ENCODE measurements at regions not wholly inside any gene's neighbourhood (a gene's known extent, or its start where the extent isn't known, plus 50 kb on each side); places are given as distances from the start of the nearest gene placed in this dataset.

GRCh38 chr14:101325319-101325718 lies 236.0 kb upstream of the DIO3 start:
- no peak for DNase-seq
- H3K27me3 Mint-ChIP-seq (ENCODE audit: low read depth in 3 of 3), result peaks cover 1 to 15% (median 5%) of the 10 kb centered on the region in 3 donors
- peaks cover 0 to 9% (median 0%) of the 10 kb centered on the region in 3 donors for H3K36me3 Mint-ChIP-seq
- H3K27ac Mint-ChIP-seq, result no peak overlapping the region
- H3K4me1 Mint-ChIP-seq, result no peaks in the 10 kb centered on the region
- H3K9me3 Mint-ChIP-seq, result peaks cover 0 to 20% (median 7%) of the 10 kb centered on the region in 6 donors
- no peak overlapping the region for H3K4me3 Mint-ChIP-seq

- Mint-ChIP-seq H3K36me3 (peaks cover 0 to 6% (median 0%) of the 10 kb centered on the region in 3 donors), H3K9me3 (peaks cover 0 to 15% (median 5%) of the 10 kb centered on the region in 6 donors), H3K4me3 (no peak overlapping the region), H3K27me3 (ENCODE audit: low read depth in 3 of 3) (peaks cover 1 to 13% (median 2%) of the 10 kb centered on the region in 3 donors), H3K27ac (no peak overlapping the region), H3K4me1 (no peaks in the 10 kb centered on the region)
- no peak for DNase-seq
Observed at GRCh38 chr14:101328412-101329028, 232.8 kb upstream of the DIO3 start.

GRCh38 chr14:101330416-101331140 lies 230.7 kb upstream of the DIO3 start:
- H3K4me3 Mint-ChIP-seq, result no peak overlapping the region
- no peaks in the 10 kb centered on the region for H3K9me3 Mint-ChIP-seq
- H3K36me3 Mint-ChIP-seq, result no peaks in the 10 kb centered on the region
- DNase-seq, result no peak
- peaks cover 0 to 13% (median 5%) of the 10 kb centered on the region in 3 donors for H3K27me3 Mint-ChIP-seq (ENCODE audit: low read depth in 3 of 3)
- H3K4me1 Mint-ChIP-seq, result no peaks in the 10 kb centered on the region
- H3K27ac Mint-ChIP-seq, result no peak overlapping the region

- DNase-seq, result no peak
- H3K9me3 Mint-ChIP-seq, result no peaks in the 10 kb centered on the region
- no peaks in the 10 kb centered on the region for H3K4me1 Mint-ChIP-seq
- no peaks in the 10 kb centered on the region for H3K36me3 Mint-ChIP-seq
- H3K4me3 Mint-ChIP-seq, result no peak overlapping the region
- no peak overlapping the region for H3K27ac Mint-ChIP-seq
- peaks cover 0 to 13% (median 5%) of the 10 kb centered on the region in 3 donors for H3K27me3 Mint-ChIP-seq (ENCODE audit: low read depth in 3 of 3)
Observed at GRCh38 chr14:101331141-101331525, 230.2 kb upstream of the DIO3 start.

- Mint-ChIP-seq H3K36me3 (no peaks in the 10 kb centered on the region), H3K27me3 (ENCODE audit: low read depth in 3 of 3) (peaks cover 3 to 13% (median 5%) of the 10 kb centered on the region in 3 donors), H3K27ac (no peak overlapping the region), H3K4me3 (no peak overlapping the region), H3K4me1 (no peaks in the 10 kb centered on the region), H3K9me3 (no peaks in the 10 kb centered on the region)
- DNase-seq, result no peak
Observed at GRCh38 chr14:101331661-101332169, 229.6 kb upstream of the DIO3 start.

GRCh38 chr14:101332281-101332680 lies 229.0 kb upstream of the DIO3 start:
- H3K36me3 Mint-ChIP-seq, result no peaks in the 10 kb centered on the region
- no peak overlapping the region for H3K4me3 Mint-ChIP-seq
- no peaks in the 10 kb centered on the region for H3K9me3 Mint-ChIP-seq
- no peaks in the 10 kb centered on the region for H3K4me1 Mint-ChIP-seq
- no peak for DNase-seq
- H3K27me3 Mint-ChIP-seq (ENCODE audit: low read depth in 3 of 3), result peaks cover 3 to 11% (median 3%) of the 10 kb centered on the region in 3 donors
- H3K27ac Mint-ChIP-seq, result no peak overlapping the region

GRCh38 chr14:101333335-101334280 lies 227.7 kb upstream of the DIO3 start:
- H3K36me3 Mint-ChIP-seq, result no peaks in the 10 kb centered on the region
- no peak overlapping the region for H3K27ac Mint-ChIP-seq
- no peak for DNase-seq
- no peak overlapping the region for H3K4me3 Mint-ChIP-seq
- peaks cover 3 to 6% (median 3%) of the 10 kb centered on the region in 3 donors for H3K27me3 Mint-ChIP-seq (ENCODE audit: low read depth in 3 of 3)
- H3K9me3 Mint-ChIP-seq, result no peaks in the 10 kb centered on the region
- no peaks in the 10 kb centered on the region for H3K4me1 Mint-ChIP-seq

- Mint-ChIP-seq H3K27me3 (ENCODE audit: low read depth in 3 of 3) (peaks cover 2 to 6% (median 5%) of the 10 kb centered on the region in 3 donors), H3K36me3 (no peaks in the 10 kb centered on the region), H3K4me1 (no peaks in the 10 kb centered on the region), H3K9me3 (peaks cover 0 to 3% (median 0%) of the 10 kb centered on the region in 6 donors), H3K27ac (no peak overlapping the region), H3K4me3 (no peak overlapping the region)
- DNase-seq, result no peak
Observed at GRCh38 chr14:101334656-101335055, 226.6 kb upstream of the DIO3 start.

- no peaks in the 10 kb centered on the region for H3K36me3 Mint-ChIP-seq
- H3K27me3 Mint-ChIP-seq (ENCODE audit: low read depth in 3 of 3), result peaks cover 0 to 6% (median 5%) of the 10 kb centered on the region in 3 donors
Observed at GRCh38 chr14:101335061-101335661, 226.1 kb upstream of the DIO3 start.

GRCh38 chr14:101336183-101336582 lies 225.1 kb upstream of the DIO3 start:
- no peak for DNase-seq
- Mint-ChIP-seq H3K9me3 (peaks cover 0 to 3% (median 0%) of the 10 kb centered on the region in 6 donors), H3K27me3 (ENCODE audit: low read depth in 3 of 3) (peaks cover 0 to 11% (median 7%) of the 10 kb centered on the region in 3 donors), H3K4me3 (no peak overlapping the region), H3K4me1 (no peaks in the 10 kb centered on the region), H3K36me3 (no peaks in the 10 kb centered on the region), H3K27ac (no peak overlapping the region)

More at GRCh38 chr14:101335061-101335661, 226.1 kb upstream of the DIO3 start:
- no peak for DNase-seq
- Mint-ChIP-seq H3K9me3 (peaks cover 0 to 3% (median 0%) of the 10 kb centered on the region in 6 donors), H3K4me3 (no peak overlapping the region), H3K27ac (no peak overlapping the region), H3K4me1 (no peaks in the 10 kb centered on the region)

- H3K9me3 Mint-ChIP-seq, result peaks cover 0 to 3% (median 0%) of the 10 kb centered on the region in 6 donors
- no peak for DNase-seq
- peaks cover 4 to 13% (median 7%) of the 10 kb centered on the region in 3 donors for H3K27me3 Mint-ChIP-seq (ENCODE audit: low read depth in 3 of 3)
- no peaks in the 10 kb centered on the region for H3K4me1 Mint-ChIP-seq
- no peak overlapping the region for H3K4me3 Mint-ChIP-seq
- no peak overlapping the region for H3K27ac Mint-ChIP-seq
- H3K36me3 Mint-ChIP-seq, result no peaks in the 10 kb centered on the region
Observed at GRCh38 chr14:101337053-101337452, 224.2 kb upstream of the DIO3 start.

GRCh38 chr14:101340556-101340955 lies 220.7 kb upstream of the DIO3 start:
- Mint-ChIP-seq H3K36me3 (no peaks in the 10 kb centered on the region), H3K27ac (no peak overlapping the region), H3K4me3 (no peak overlapping the region), H3K9me3 (peaks cover 0 to 3% (median 0%) of the 10 kb centered on the region in 6 donors), H3K4me1 (no peaks in the 10 kb centered on the region), H3K27me3 (ENCODE audit: low read depth in 3 of 3) (peaks cover 4 to 19% (median 7%) of the 10 kb centered on the region in 3 donors)
- DNase-seq, result no peak

All from immature natural killer cell (primary cell).